GM12864 (cell line): ENCODE measurements at regions not wholly inside any gene's neighbourhood (a gene's known extent, or its start where the extent isn't known, plus 50 kb on each side); places are given as distances from the start of the nearest gene placed in this dataset.
A peak's percentile ranks its signal among the peaks of the same experiment; 100 is the strongest.

Experiments
- DNase-seq: peaks from one replicate; pipeline ENCODE4 v3.0.0-alpha.2; 2011; ENCODE audit warnings: low read depth
- H3K4me3 ChIP-seq: 2 replicates; pipeline ENCODE4 v1.5.1; 2011; ENCODE audit warnings: mild to moderate bottlenecking, low read depth, low read length, control low read depth
- TF ChIP-seq, protein P1 (sequence below): IDR thresholded peaks from 2 replicates; pipeline ENCODE4 v1.5.1; 2011; ENCODE audit warnings: low read depth, mild to moderate bottlenecking, moderate library complexity, low read length, control low read depth, inconsistent platforms; ENCODE audit errors: missing control alignments

DNA sequence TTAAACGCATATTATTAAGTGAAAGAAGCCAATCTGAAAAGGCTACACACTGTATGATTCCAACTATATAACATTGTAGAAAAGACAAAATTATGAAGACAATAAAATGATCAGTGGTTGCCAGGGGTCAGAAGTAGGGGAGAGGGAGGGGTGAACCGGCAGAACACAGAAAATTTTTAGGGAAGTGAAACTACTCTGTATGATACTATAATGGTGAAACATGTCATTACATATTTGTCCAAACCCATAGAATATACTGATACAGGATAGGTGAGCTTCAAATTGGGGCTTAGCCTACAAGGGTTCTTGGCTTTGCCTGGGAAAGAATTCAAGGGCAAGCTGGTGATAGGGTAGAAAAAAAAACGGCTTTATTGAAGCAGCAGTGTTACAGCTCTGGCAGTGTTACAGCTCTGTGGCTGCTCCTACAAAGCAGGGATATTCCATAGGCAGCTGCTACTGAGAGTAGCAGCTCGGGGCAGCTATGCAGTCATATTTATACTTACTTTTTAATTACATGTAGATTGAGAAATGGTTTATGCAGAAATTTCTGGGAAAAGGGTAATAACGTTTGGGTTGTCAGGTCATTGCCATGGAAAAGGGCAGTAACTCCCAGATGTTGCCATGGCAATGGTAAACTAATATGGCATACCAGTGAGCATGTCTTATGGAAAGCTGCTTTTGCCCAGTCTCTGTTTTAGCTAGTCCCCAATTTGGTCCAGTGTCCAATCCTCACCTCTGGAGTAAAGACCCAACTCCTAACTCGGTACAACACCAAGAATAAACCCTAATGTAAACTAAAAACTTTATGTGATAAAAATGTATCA, 125.1 kb upstream of the SLC25A36 start:
- no peak overlapping the region for H3K4me3 ChIP-seq

DNA sequence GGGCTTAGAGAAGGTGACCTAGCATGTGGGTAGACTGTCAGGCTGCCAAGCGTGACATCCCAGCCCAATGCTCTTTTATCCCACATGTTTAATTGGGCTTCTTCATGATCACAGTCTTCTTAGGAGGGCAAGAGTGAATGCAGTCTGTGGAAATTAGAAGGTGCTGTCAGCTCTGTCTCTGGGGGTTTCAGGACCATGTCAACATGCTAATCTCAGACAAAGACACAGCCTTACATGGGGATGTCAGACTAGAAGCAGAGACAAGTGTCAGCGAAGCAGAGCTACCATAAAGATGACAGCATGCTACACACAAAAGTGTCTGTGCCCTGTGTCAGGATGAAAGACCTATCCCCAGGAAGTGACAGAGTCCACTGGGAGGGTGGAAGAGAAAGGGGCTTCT, 120.1 kb upstream of the SLC25A36 start:
- DNase-seq = no peak
- TF ChIP-seq, protein P1, sequence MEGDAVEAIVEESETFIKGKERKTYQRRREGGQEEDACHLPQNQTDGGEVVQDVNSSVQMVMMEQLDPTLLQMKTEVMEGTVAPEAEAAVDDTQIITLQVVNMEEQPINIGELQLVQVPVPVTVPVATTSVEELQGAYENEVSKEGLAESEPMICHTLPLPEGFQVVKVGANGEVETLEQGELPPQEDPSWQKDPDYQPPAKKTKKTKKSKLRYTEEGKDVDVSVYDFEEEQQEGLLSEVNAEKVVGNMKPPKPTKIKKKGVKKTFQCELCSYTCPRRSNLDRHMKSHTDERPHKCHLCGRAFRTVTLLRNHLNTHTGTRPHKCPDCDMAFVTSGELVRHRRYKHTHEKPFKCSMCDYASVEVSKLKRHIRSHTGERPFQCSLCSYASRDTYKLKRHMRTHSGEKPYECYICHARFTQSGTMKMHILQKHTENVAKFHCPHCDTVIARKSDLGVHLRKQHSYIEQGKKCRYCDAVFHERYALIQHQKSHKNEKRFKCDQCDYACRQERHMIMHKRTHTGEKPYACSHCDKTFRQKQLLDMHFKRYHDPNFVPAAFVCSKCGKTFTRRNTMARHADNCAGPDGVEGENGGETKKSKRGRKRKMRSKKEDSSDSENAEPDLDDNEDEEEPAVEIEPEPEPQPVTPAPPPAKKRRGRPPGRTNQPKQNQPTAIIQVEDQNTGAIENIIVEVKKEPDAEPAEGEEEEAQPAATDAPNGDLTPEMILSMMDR = no peak
- H3K4me3 ChIP-seq = no peak overlapping the region

More for the DNA sequence above, 125.1 kb upstream of the SLC25A36 start:
- peak; percentile 15 for DNase-seq
- TF ChIP-seq, protein P1 = no peak

DNA sequence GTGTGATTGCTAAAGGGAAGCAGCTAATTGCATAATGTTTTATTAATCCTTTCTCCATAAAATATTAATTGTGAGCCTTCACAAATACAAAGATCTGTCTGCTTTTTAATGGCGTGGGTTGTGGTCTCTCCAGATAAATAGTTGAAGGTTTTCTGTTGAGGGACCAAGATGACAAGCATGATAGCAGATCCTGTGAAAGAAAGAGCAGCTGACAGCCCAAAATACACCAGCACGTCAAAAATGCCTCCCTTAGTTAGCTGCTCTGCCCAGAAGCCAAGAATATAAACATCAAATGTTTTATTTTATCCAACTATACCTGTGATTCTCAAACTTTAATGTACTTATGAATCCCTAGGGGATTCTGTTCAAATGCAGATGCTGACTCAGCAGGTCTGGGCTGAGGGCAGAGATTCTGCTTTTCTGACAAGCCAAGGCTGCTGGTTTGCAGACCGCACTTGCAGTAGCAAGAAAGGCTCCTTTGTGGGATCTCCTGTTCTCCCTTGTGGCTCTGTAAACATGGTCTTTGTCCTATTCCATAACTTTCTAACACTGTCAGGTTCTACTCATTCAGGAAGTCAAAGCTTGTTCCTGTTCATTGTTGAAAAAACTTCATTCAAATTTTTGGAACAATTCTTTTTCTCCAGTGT, 119.1 kb upstream of the SLC25A36 start:
- DNase-seq = no peak
- TF ChIP-seq, protein P1 = no peak
- H3K4me3 ChIP-seq = no peak overlapping the region

DNA sequence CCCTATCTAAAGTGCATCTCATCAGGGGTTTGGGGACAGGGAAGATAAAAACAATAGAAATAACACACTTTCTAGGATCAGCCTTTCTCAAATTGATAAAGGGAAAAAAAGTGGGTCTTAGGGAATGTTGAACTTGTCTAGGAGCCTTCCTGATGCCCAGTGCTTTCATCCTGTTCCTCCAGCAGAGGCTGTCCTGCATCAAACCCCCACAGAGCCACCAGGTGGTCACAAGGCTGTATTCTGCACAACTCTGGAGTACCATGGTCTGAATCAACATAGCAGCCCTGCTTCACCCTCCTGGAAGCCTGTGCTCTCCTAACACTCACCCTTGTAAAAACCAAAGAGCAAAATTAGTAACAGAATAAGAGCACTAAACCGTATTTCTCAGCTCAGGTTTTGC, 118.5 kb upstream of the SLC25A36 start:
- H3K4me3 ChIP-seq = no peak overlapping the region
- TF ChIP-seq, protein P1 = no peak
- DNase-seq = no peak

DNA sequence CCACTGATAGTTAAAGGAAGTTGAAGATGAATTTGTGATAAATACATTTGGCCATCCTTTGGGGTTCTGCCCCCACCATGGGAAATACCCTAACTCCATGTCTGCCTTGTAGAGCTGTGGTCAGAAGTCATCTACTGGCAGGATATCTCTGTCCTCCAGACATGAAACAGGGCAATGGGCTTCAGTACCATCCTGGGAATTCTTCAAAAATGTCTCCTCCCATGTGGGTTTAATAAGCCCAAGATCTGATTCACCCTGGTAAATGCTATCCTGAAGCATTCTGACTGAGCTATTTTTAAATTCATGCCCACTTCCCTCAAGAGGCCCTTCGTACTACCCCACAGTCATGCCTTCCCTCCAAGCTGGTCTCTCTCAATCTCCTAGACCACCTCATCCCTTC, 113.7 kb upstream of the SLC25A36 start:
- no peak overlapping the region for H3K4me3 ChIP-seq
- TF ChIP-seq, protein P1 = no peak
- DNase-seq = no peak

DNA sequence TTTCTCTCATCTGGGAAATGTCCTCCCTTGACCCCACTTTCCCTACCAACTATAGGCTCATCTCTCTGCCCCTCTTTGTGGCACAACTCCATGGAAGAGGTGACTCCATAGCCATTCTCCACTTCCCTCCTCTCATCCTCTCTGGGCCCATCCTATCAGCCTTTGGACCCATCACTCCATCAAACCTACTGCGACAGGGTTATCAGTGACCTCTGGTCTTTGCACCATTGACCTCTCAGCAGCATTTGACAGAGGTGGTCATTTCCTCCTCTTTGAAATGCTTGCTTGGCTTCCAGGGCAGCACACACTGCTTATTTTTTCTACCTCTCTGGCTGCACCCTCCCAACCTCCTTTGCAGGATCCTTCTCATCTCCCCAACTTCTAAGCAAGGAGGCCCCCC, 113.1 kb upstream of the SLC25A36 start:
- no peak for DNase-seq
- H3K4me3 ChIP-seq = no peak overlapping the region
- TF ChIP-seq, protein P1 = no peak

DNA sequence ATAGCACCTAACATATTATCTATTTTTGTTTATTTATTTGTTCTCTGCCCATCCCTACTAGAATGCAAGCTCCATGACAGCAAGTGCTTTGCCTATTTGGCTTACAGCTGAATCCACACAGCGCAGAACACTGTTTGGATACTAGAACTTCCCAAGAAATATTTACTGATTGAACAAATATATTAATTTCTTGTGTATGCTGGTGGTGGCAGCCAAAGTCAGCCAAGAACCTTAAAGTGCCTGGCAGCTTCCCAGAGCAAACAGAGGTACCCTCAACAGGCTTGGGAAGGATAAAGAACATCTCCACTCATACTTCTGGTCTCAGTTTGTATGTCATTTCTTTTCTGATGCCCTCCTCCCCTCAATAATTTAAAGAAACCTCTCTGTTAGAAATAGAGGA, 111.8 kb upstream of the SLC25A36 start:
- TF ChIP-seq, protein P1 = no peak
- DNase-seq = no peak
- no peak overlapping the region for H3K4me3 ChIP-seq
